HCT116 (cell line): ENCODE measurements at regions not wholly inside any gene's neighbourhood (a gene's known extent, or its start where the extent isn't known, plus 50 kb on each side); places are given as distances from the start of the nearest gene placed in this dataset.

Experiments used
- ATAC-seq: fragments of 200-7000 bp; cut with Tn5 transposase; 2 replicates; pipeline ENCODE4 v1.9.1; 2020; ENCODE audit warnings: mild to moderate bottlenecking, moderate library complexity
- BruUV-seq: library from RNA; stranded (reverse); fragments of 400-500 nt; replicated peaks from 2 replicates; lab custom pipeline; 2021; lab: Mats Ljungman, UMichigan
- CTCF ChIA-PET: fragments of 300-600 bp; sonication (Branson Sonifier 250); formaldehyde crosslinking; loops from one replicate; lab custom pipeline; 2021; ENCODE audit warnings: antibody characterized with exemption; lab: Charles Lee
- POLR2A ChIA-PET: fragments of 300-600, 350-600 bp; sonication (Branson Sonifier 250); formaldehyde crosslinking; loops from one replicate; lab custom pipeline; 2021; ENCODE audit warnings: antibody characterized with exemption; lab: Charles Lee
- RAD21 ChIA-PET, 2 experiments: fragments of 300-600 bp; sonication (Branson Sonifier 250); formaldehyde crosslinking; loops; one replicate each; lab custom pipeline; 2023; ENCODE audit warnings: low total read pairs in 2 of 2; ENCODE audit not compliant: uncharacterized antibody in 2 of 2, unreplicated experiment in 2 of 2, low non-redundant PET in 1 of 2; lab: Charles Lee
- DNase-seq: peaks from one replicate; pipeline ENCODE4 v3.0.0-alpha.2; 2010; ENCODE audit warnings: low read depth, low spot score
- H2AFZ ChIP-seq: fragments of 200-600 bp; shearing (Covaris generic), sonication (generic); 2 replicates; pipeline ENCODE4 v1.6.1; 2017; ENCODE audit warnings: low read depth, mixed run types, mixed read lengths, antibody characterized with exemption, low read length; ENCODE audit not compliant: poor library complexity, severe bottlenecking
- H3K27ac ChIP-seq: 2 replicates; pipeline ENCODE4 v1.5.1; 2012; ENCODE audit warnings: low read depth, low read length
- H3K27me3 ChIP-seq: fragments of 200-600 bp; sonication (generic); 2 replicates; pipeline ENCODE4 v1.6.1; 2016; ENCODE audit warnings: mixed run types, low read length, mixed read lengths; ENCODE audit not compliant: insufficient read depth
- H3K36me3 ChIP-seq, 2 experiments: fragments of 200-500 bp in 1 of 2; fragments of 200-600 bp in 1 of 2; sonication (Bioruptor generic) in 1 of 2; sonication (generic) in 1 of 2; 2 replicates each; pipeline versions ENCODE4 v1.5.1 to v1.6.1; 2014 to 2016; ENCODE audit warnings: low read length in 2 of 2, inconsistent platforms in 1 of 2, mixed read lengths in 1 of 2, mixed run types in 1 of 2; ENCODE audit not compliant: insufficient read depth in 2 of 2, control insufficient read depth in 1 of 2
- H3K4me1 ChIP-seq, 2 experiments: fragments of 200-600 bp in 1 of 2; sonication (generic) in 1 of 2; 2 replicates each; pipeline versions ENCODE4 v1.5.1 to v1.6.1; 2012 to 2017; ENCODE audit warnings: low read length in 2 of 2, inconsistent platforms in 1 of 2, mild to moderate bottlenecking in 1 of 2, mixed read lengths in 1 of 2, mixed run types in 1 of 2, moderate library complexity in 1 of 2; ENCODE audit not compliant: insufficient read depth in 2 of 2, control insufficient read depth in 1 of 2
- H3K4me2 ChIP-seq: fragments of 200-600 bp; sonication (generic); 2 replicates; pipeline ENCODE4 v1.6.1; 2017; ENCODE audit warnings: mixed run types, low read length, mixed read lengths
- H3K4me3 ChIP-seq, 2 experiments: fragments of 200-600 bp in 1 of 2; sonication (generic) in 1 of 2; replicated peaks in 1 of 2; 2 replicates each; pipeline ENCODE4 v1.5.1; 2011 to 2016; ENCODE audit warnings: low read length in 2 of 2, control low read depth in 1 of 2, low read depth in 1 of 2, mild to moderate bottlenecking in 1 of 2, mixed read lengths in 1 of 2, mixed run types in 1 of 2
- H3K79me2 ChIP-seq: fragments of 200-600 bp; sonication (generic); 2 replicates; pipeline ENCODE4 v1.6.1; 2017; ENCODE audit warnings: mild to moderate bottlenecking, mixed run types, low read length, moderate library complexity, mixed read lengths; ENCODE audit not compliant: insufficient read depth
- H3K9ac ChIP-seq: fragments of 200-600 bp; sonication (generic); 2 replicates; pipeline ENCODE4 v1.6.1; 2016; ENCODE audit warnings: low read length, mixed read lengths
- H3K9me2 ChIP-seq: fragments of 200-600 bp; sonication (generic), shearing (Covaris generic); 2 replicates; pipeline ENCODE4 v1.6.1; 2017; ENCODE audit warnings: mixed run types, mild to moderate bottlenecking, moderate library complexity; ENCODE audit not compliant: insufficient read depth
- H3K9me3 ChIP-seq, 2 experiments: fragments of 200-500 bp in 1 of 2; fragments of 200-600 bp in 1 of 2; sonication (Bioruptor generic) in 1 of 2; sonication (generic) in 1 of 2; 2 replicates each; pipeline ENCODE4 v1.6.1; 2014 to 2017; ENCODE audit warnings: low read length in 2 of 2, mixed read lengths in 2 of 2, inconsistent platforms in 1 of 2, low read depth in 1 of 2, mild to moderate bottlenecking in 1 of 2, mixed run types in 1 of 2, moderate library complexity in 1 of 2; ENCODE audit not compliant: control insufficient read depth in 1 of 2, insufficient read depth in 1 of 2
- H4K20me1 ChIP-seq: fragments of 200-600 bp; sonication (generic), shearing (Covaris generic); 2 replicates; pipeline ENCODE4 v1.6.1; 2017; ENCODE audit warnings: mixed run types, mild to moderate bottlenecking, moderate library complexity; ENCODE audit not compliant: insufficient read depth
- ATF3 ChIP-seq: IDR thresholded peaks from 2 replicates; pipeline ENCODE4 v1.6.1; 2012
- CBX3 ChIP-seq: IDR thresholded peaks from 2 replicates; pipeline ENCODE4 v1.6.1; 2012; ENCODE audit warnings: low read depth
- CTCF ChIP-seq, 3 experiments: fragments of 200-600 bp in 1 of 3; sonication (generic) in 1 of 3; IDR thresholded peaks in 2 of 3; conservative IDR thresholded peaks in 1 of 3; 2 replicates each; pipeline ENCODE4 v1.5.1; 2012 to 2017; ENCODE audit warnings: low read depth in 2 of 3, low read length in 2 of 3, antibody characterized with exemption in 1 of 3, borderline replicate concordance in 1 of 3, control low read depth in 1 of 3, mild to moderate bottlenecking in 1 of 3, mixed read lengths in 1 of 3, mixed run types in 1 of 3, moderate library complexity in 1 of 3; ENCODE audit not compliant: insufficient read depth in 1 of 3
- FOSL1 ChIP-seq: IDR thresholded peaks from 2 replicates; pipeline ENCODE4 v1.6.1; 2012; ENCODE audit warnings: low read depth
- JUND ChIP-seq: IDR thresholded peaks from 2 replicates; pipeline ENCODE4 v1.6.1; 2012
- MAX ChIP-seq: IDR thresholded peaks from 2 replicates; pipeline ENCODE4 v1.6.1; 2012
- POLR2A ChIP-seq: IDR thresholded peaks from 2 replicates; pipeline ENCODE4 v1.7.0; 2011; ENCODE audit warnings: borderline replicate concordance; ENCODE audit not compliant: insufficient read depth, insufficient read length; ENCODE audit errors: extremely low read depth
- POLR2AphosphoS5 ChIP-seq: IDR thresholded peaks from 2 replicates; pipeline ENCODE4 v1.6.1; 2011; ENCODE audit warnings: mild to moderate bottlenecking, low read depth, low read length, moderate library complexity
- RAD21 ChIP-seq: IDR thresholded peaks from 2 replicates; pipeline ENCODE4 v1.6.1; 2012; ENCODE audit warnings: low read depth, mild to moderate bottlenecking
- REST ChIP-seq: IDR thresholded peaks from 2 replicates; pipeline ENCODE4 v1.6.1; 2012; ENCODE audit warnings: low read depth
- TCF7L2 ChIP-seq: IDR thresholded peaks from 2 replicates; pipeline ENCODE4 v1.7.0; 2011; ENCODE audit warnings: borderline replicate concordance, inconsistent platforms; ENCODE audit not compliant: insufficient read depth, insufficient read length; ENCODE audit errors: extremely low read depth
- ZFX ChIP-seq: fragments of 450-650 bp; IDR thresholded peaks from 2 replicates; pipeline ENCODE4 v1.6.1; 2017
- ZNF274 ChIP-seq: fragments of 200-500 bp; sonication (Bioruptor generic); IDR thresholded peaks from 2 replicates; pipeline ENCODE4 v1.6.1; 2014; ENCODE audit warnings: mild to moderate bottlenecking, low read depth, low read length, inconsistent platforms
- intact Hi-C: fragments of 100-400 bp; cut with micrococcal nuclease; formaldehyde crosslinking; loops from 2 replicates; pipeline ENCODE4 v1.10.0; 2022

GRCh38 chr16:9316008-9316407 lies 224.6 kb downstream of the HAPSTR1 start (continued):
- TF ChIP-seq POLR2A (no peak), JUND (no peak), CTCF (IDR thresholded peaks at IDR 0.05 in 2 of 3, conservative IDR thresholded peaks at IDR 0.05 in 1 of 3; ENCODE audit: borderline replicate concordance in 1 of 3, insufficient read depth in 1 of 3, low read depth in 2 of 3, low read length in 2 of 3) (no peak), FOSL1 (no peak), CBX3 (no peak), REST (no peak)

GRCh38 chr16:9316615-9317014 lies 225.2 kb downstream of the HAPSTR1 start:
- Histone ChIP-seq H3K4me3 (no peak overlapping the region), H3K79me2 (no peaks in the 10 kb centered on the region), H2AFZ (no peak overlapping the region), H3K9ac (no peak overlapping the region), H3K36me3 (no peaks in the 10 kb centered on the region), H3K4me1 (no peaks in the 10 kb centered on the region), H3K27me3 (peaks cover 2% of the 10 kb centered on the region; the same call in 1 of the 2 replicates), H3K9me3 (no peaks in the 10 kb centered on the region), H3K9me2 (no peaks in the 10 kb centered on the region), H4K20me1 (no peaks in the 10 kb centered on the region), H3K4me2 (no peak overlapping the region), H3K27ac (no peak overlapping the region)
- ChIA-PET CTCF (no interaction called here), POLR2A (no interaction called here), RAD21 (no interaction called here)
- DNase-seq, result no peak
- intact Hi-C loops, result no loop called here
- no peak for ATAC-seq
- BruUV-seq, result no TSS peak
- TF ChIP-seq MAX (no peak), JUND (no peak), TCF7L2 (no peak), RAD21 (no peak), CTCF (IDR thresholded peaks at IDR 0.05 in 2 of 3, conservative IDR thresholded peaks at IDR 0.05 in 1 of 3; ENCODE audit: borderline replicate concordance in 1 of 3, insufficient read depth in 1 of 3, low read depth in 2 of 3, low read length in 2 of 3) (no peak), REST (no peak), ATF3 (no peak), ZNF274 (no peak), ZFX (no peak), POLR2AphosphoS5 (no peak)
